Neural cell (in vitro differentiated cells): ENCODE measurements at regions not wholly inside any gene's neighbourhood (a gene's known extent, or its start where the extent isn't known, plus 50 kb on each side); places are given as distances from the start of the nearest gene placed in this dataset.

Experiments used
- H2AFZ ChIP-seq: fragments of 200-600, 300-800 bp; sonication (generic), shearing (Covaris generic); 2 replicates; pipeline ENCODE4 v1.6.0; 2014; ENCODE audit warnings: low read depth, mild to moderate bottlenecking, antibody characterized with exemption, low read length, moderate library complexity
- H3F3A ChIP-seq: fragments of 200-600 bp; shearing (Covaris generic); 2 replicates; pipeline ENCODE4 v1.6.1; 2016; ENCODE audit warnings: mild to moderate bottlenecking, moderate library complexity, mixed read lengths, antibody characterized with exemption, low read length; ENCODE audit not compliant: insufficient read depth, poor library complexity, severe bottlenecking
- H3K27ac ChIP-seq: fragments of 200-600, 300-800 bp; sonication (generic), shearing (Covaris generic); 2 replicates; pipeline ENCODE4 v1.5.1; 2014; ENCODE audit warnings: mild to moderate bottlenecking, low read length, moderate library complexity
- H3K27me3 ChIP-seq: fragments of 300-800, 200-600 bp; sonication (generic), shearing (Covaris generic); 2 replicates; pipeline ENCODE4 v1.6.0; 2014; ENCODE audit warnings: mild to moderate bottlenecking, low read depth, low read length, moderate library complexity; ENCODE audit not compliant: insufficient read depth
- H3K36me3 ChIP-seq: fragments of 300-800, 200-600 bp; sonication (generic), shearing (Covaris generic); 2 replicates; pipeline ENCODE4 v1.5.1; 2014; ENCODE audit warnings: mild to moderate bottlenecking, antibody characterized with exemption, low read length, moderate library complexity; ENCODE audit not compliant: insufficient read depth
- H3K4me2 ChIP-seq: fragments of 300-800, 200-600 bp; sonication (generic), shearing (Covaris generic); 2 replicates; pipeline ENCODE4 v1.6.0; 2014; ENCODE audit warnings: mild to moderate bottlenecking, low read length
- H3K4me3 ChIP-seq: fragments of 300-800, 200-600 bp; sonication (generic), shearing (Covaris generic); 2 replicates; pipeline ENCODE4 v1.5.1; 2014; ENCODE audit warnings: mild to moderate bottlenecking, low read length, moderate library complexity
- H3K79me2 ChIP-seq: fragments of 200-600 bp; shearing (Covaris generic); replicated peaks from 2 replicates; pipeline ENCODE4 v1.6.0; 2014; ENCODE audit warnings: mild to moderate bottlenecking, low read length, moderate library complexity; ENCODE audit not compliant: insufficient read depth
- H3K9ac ChIP-seq: fragments of 300-800, 200-600 bp; sonication (generic), shearing (Covaris generic); 2 replicates; pipeline ENCODE4 v1.6.1; 2016; ENCODE audit warnings: mild to moderate bottlenecking, low read length, mixed read lengths
- H3K9me2 ChIP-seq: fragments of 200-600 bp; shearing (Covaris generic); 2 replicates; pipeline ENCODE4 v1.6.1; 2016; ENCODE audit warnings: mild to moderate bottlenecking, low read length, mixed read lengths; ENCODE audit not compliant: insufficient read depth
- H3K9me3 ChIP-seq: fragments of 200-600, 300-800 bp; sonication (generic), shearing (Covaris generic); 2 replicates; pipeline ENCODE4 v1.6.1; 2016; ENCODE audit warnings: mild to moderate bottlenecking, mixed run types, low read length, moderate library complexity, mixed read lengths
- H4K20me1 ChIP-seq: fragments of 200-600 bp; shearing (Covaris generic); 2 replicates; pipeline ENCODE4 v1.6.1; 2016; ENCODE audit warnings: mild to moderate bottlenecking, mixed run types; ENCODE audit not compliant: insufficient read depth
- CTCF ChIP-seq: fragments of 450-650 bp; IDR thresholded peaks from 2 replicates; pipeline ENCODE4 v1.5.1; 2014; ENCODE audit warnings: antibody characterized with exemption, mild to moderate bottlenecking, moderate library complexity; ENCODE audit not compliant: poor library complexity, severe bottlenecking
- EP300 ChIP-seq: fragments of 450-650 bp; conservative IDR thresholded peaks from 2 replicates; pipeline ENCODE4 v1.6.1; 2014; ENCODE audit warnings: antibody characterized with exemption, mild to moderate bottlenecking, moderate library complexity; ENCODE audit not compliant: poor library complexity, severe bottlenecking
- EZH2 ChIP-seq: fragments of 200-600, 300-800 bp; shearing (Covaris generic), sonication (generic); IDR thresholded peaks from 2 replicates; pipeline ENCODE4 v1.6.1; 2014; ENCODE audit warnings: antibody characterized with exemption, low read length, borderline replicate concordance, mild to moderate bottlenecking; ENCODE audit not compliant: insufficient read depth, poor library complexity, severe bottlenecking
- MXI1 ChIP-seq: fragments of 450-650 bp; conservative IDR thresholded peaks from 2 replicates; pipeline ENCODE4 v1.6.1; 2014; ENCODE audit warnings: antibody characterized with exemption, mild to moderate bottlenecking; ENCODE audit not compliant: poor library complexity, severe bottlenecking
- POLR2AphosphoS5 ChIP-seq: IDR thresholded peaks from 2 replicates; pipeline ENCODE4 v1.6.1; 2012
- RAD21 ChIP-seq: fragments of 450-650 bp; conservative IDR thresholded peaks from 2 replicates; pipeline ENCODE4 v1.6.1; 2014; ENCODE audit warnings: antibody characterized with exemption, mild to moderate bottlenecking, moderate library complexity
- SMC3 ChIP-seq: fragments of 450-650 bp; conservative IDR thresholded peaks from 2 replicates; pipeline ENCODE4 v1.6.1; 2014; ENCODE audit warnings: antibody characterized with exemption, mild to moderate bottlenecking, moderate library complexity; ENCODE audit not compliant: poor library complexity
- TAF1 ChIP-seq: IDR thresholded peaks from 2 replicates; pipeline ENCODE4 v1.6.1; 2012; ENCODE audit warnings: low read depth
- TF ChIP-seq, protein P1 (sequence below): IDR thresholded peaks from 2 replicates; pipeline ENCODE4 v1.6.1; 2012; ENCODE audit warnings: borderline replicate concordance

DNA sequence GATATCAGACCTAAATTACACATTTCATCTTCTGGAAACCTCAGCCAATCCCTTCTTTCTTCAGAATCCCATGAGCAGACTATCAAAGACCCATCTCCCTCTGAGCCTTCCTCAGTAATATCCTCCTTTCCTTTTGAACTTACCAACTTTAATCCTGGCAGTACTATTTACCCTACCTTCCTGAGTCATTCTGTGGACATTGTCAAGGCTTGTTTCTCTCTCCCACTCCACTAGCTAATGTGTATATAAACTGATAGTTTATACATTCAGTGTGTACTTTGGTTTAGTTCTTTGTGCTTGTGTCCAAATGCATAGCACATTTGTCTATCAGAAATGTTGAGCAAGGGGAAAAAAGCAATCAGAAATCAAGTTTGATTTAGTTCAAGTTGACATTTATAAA is 568.3 kb downstream of the CSNK1G3 start:
- H3K4me3 ChIP-seq = no peak overlapping the region
- H3K9me2 ChIP-seq = no peaks in the 10 kb centered on the region
- H3K27ac ChIP-seq = no peak overlapping the region
- no peaks in the 10 kb centered on the region for H3K36me3 ChIP-seq
- no peak overlapping the region for H2AFZ ChIP-seq
- H3F3A ChIP-seq = no peaks in the 10 kb centered on the region
- no peak for TF ChIP-seq TAF1
- no peak for TF ChIP-seq MXI1
- no peak for TF ChIP-seq EZH2
- TF ChIP-seq RAD21 = no peak
- TF ChIP-seq POLR2AphosphoS5 = no peak
- no peak for TF ChIP-seq CTCF
- TF ChIP-seq, protein P1, sequence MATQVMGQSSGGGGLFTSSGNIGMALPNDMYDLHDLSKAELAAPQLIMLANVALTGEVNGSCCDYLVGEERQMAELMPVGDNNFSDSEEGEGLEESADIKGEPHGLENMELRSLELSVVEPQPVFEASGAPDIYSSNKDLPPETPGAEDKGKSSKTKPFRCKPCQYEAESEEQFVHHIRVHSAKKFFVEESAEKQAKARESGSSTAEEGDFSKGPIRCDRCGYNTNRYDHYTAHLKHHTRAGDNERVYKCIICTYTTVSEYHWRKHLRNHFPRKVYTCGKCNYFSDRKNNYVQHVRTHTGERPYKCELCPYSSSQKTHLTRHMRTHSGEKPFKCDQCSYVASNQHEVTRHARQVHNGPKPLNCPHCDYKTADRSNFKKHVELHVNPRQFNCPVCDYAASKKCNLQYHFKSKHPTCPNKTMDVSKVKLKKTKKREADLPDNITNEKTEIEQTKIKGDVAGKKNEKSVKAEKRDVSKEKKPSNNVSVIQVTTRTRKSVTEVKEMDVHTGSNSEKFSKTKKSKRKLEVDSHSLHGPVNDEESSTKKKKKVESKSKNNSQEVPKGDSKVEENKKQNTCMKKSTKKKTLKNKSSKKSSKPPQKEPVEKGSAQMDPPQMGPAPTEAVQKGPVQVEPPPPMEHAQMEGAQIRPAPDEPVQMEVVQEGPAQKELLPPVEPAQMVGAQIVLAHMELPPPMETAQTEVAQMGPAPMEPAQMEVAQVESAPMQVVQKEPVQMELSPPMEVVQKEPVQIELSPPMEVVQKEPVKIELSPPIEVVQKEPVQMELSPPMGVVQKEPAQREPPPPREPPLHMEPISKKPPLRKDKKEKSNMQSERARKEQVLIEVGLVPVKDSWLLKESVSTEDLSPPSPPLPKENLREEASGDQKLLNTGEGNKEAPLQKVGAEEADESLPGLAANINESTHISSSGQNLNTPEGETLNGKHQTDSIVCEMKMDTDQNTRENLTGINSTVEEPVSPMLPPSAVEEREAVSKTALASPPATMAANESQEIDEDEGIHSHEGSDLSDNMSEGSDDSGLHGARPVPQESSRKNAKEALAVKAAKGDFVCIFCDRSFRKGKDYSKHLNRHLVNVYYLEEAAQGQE = no peak
- no peak for TF ChIP-seq EP300
- TF ChIP-seq SMC3 = no peak
- H3K4me2 ChIP-seq = no peak overlapping the region
- no peaks in the 10 kb centered on the region for H4K20me1 ChIP-seq
- H3K27me3 ChIP-seq = no peaks in the 10 kb centered on the region
- no peak overlapping the region for H3K9ac ChIP-seq
- no peaks in the 10 kb centered on the region for H3K9me3 ChIP-seq
- no peaks in the 10 kb centered on the region for H3K79me2 ChIP-seq

- Histone ChIP-seq H3K36me3 (no peaks in the 10 kb centered on the region), H3K79me2 (no peaks in the 10 kb centered on the region), H3K9me3 (no peaks in the 10 kb centered on the region), H3K9ac (no peak overlapping the region), H2AFZ (no peak overlapping the region), H3K9me2 (no peaks in the 10 kb centered on the region), H3K4me2 (no peak overlapping the region), H3K4me3 (no peak overlapping the region), H3F3A (no peaks in the 10 kb centered on the region), H4K20me1 (no peaks in the 10 kb centered on the region), H3K27me3 (no peaks in the 10 kb centered on the region), H3K27ac (no peak overlapping the region)
- TF ChIP-seq SMC3 (no peak), MXI1 (no peak)
These were observed 567.1 kb downstream of the CSNK1G3 start for GRCh38 chr5:124079062-124079461.

DNA sequence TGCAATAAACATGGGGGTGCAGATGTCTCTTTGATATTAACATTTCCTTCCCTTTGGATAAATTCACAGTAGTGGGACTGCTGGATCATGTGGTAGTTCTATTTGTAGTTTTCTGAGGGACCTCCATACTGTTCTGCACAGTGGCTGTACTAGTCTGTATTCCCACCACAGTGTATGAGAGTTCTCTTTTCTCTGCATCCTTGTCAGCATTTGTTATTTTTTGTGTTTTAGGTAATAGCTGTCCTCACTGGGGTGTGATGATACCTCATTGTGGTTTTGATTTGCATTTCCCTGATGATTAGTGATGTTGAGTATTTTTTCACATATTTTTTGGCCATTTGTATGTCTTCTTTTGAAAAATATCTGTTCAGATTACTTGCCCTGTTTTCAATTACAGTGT is 562.5 kb downstream of the CSNK1G3 start:
- Histone ChIP-seq H3K27ac (no peak overlapping the region), H3K9me2 (no peaks in the 10 kb centered on the region), H4K20me1 (no peaks in the 10 kb centered on the region), H3K9me3 (no peaks in the 10 kb centered on the region), H3K36me3 (no peaks in the 10 kb centered on the region), H3F3A (no peaks in the 10 kb centered on the region), H3K4me2 (no peak overlapping the region), H3K9ac (no peak overlapping the region), H3K79me2 (no peaks in the 10 kb centered on the region), H2AFZ (no peak overlapping the region), H3K27me3 (no peaks in the 10 kb centered on the region), H3K4me3 (no peak overlapping the region)
- TF ChIP-seq CTCF = no peak
- TF ChIP-seq, protein P1 = no peak
- no peak for TF ChIP-seq TAF1
- no peak for TF ChIP-seq EZH2
- no peak for TF ChIP-seq SMC3
- TF ChIP-seq RAD21 = no peak
- TF ChIP-seq MXI1 = no peak
- TF ChIP-seq POLR2AphosphoS5 = no peak
- TF ChIP-seq EP300 = no peak
